T follicular helper cell (primary cell): ENCODE measurements at regions not wholly inside any gene's neighbourhood (a gene's known extent, or its start where the extent isn't known, plus 50 kb on each side); places are given as distances from the start of the nearest gene placed in this dataset.
A peak's percentile ranks its signal among the peaks of the same experiment; 100 is the strongest.

Experiments
- DNase-seq: peaks from one replicate; pipeline ENCODE4 v3.0.0-alpha.2; 2020; ENCODE audit warnings: low read depth

GRCh38 chr12:91395628-91396135, 213.1 kb upstream of the DCN start:
- no peak for DNase-seq

- DNase-seq, result no peak
Measured at GRCh38 chr12:91394903-91395302, 212.3 kb upstream of the DCN start.

GRCh38 chr12:91388573-91388972, 206.0 kb upstream of the DCN start:
- DNase-seq, result no peak

- DNase-seq, result no peak
Measured at GRCh38 chr12:91387461-91388134, 205.0 kb upstream of the DCN start.

- DNase-seq, result no peak
Measured at GRCh38 chr12:91384806-91385205, 202.2 kb upstream of the DCN start.

- DNase-seq, result no peak
Measured at GRCh38 chr12:91384366-91384765, 201.7 kb upstream of the DCN start.

- DNase-seq, result no peak
Measured at GRCh38 chr12:91383099-91383498, 200.5 kb upstream of the DCN start.

GRCh38 chr12:91382081-91382543, 199.5 kb upstream of the DCN start:
- peak; percentile 78 for DNase-seq

- DNase-seq, result no peak
Measured at GRCh38 chr12:91381309-91381804, 198.7 kb upstream of the DCN start.

GRCh38 chr12:91380631-91381030, 198.0 kb upstream of the DCN start:
- no peak for DNase-seq

GRCh38 chr12:91379051-91379775, 196.6 kb upstream of the DCN start:
- DNase-seq, result no peak

GRCh38 chr12:91377436-91377835, 194.8 kb upstream of the DCN start:
- DNase-seq, result no peak

GRCh38 chr12:91373086-91373485, 190.5 kb upstream of the DCN start:
- DNase-seq, result no peak

- DNase-seq, result no peak
Measured at GRCh38 chr12:91370086-91370868, 187.7 kb upstream of the DCN start.

GRCh38 chr12:91368613-91369012, 186.0 kb upstream of the DCN start:
- DNase-seq, result no peak

GRCh38 chr12:91367234-91367849, 184.7 kb upstream of the DCN start:
- no peak for DNase-seq

GRCh38 chr12:91364471-91365184, 182.0 kb upstream of the DCN start:
- no peak for DNase-seq

GRCh38 chr12:91361864-91362263, 179.2 kb upstream of the DCN start:
- DNase-seq, result no peak

- DNase-seq, result no peak
Measured at GRCh38 chr12:91357381-91357780, 174.8 kb upstream of the DCN start.

GRCh38 chr12:91356405-91356804, 173.8 kb upstream of the DCN start:
- no peak for DNase-seq
